ENCODE measurements at regions not wholly inside any gene's neighbourhood (a gene's known extent, or its start where the extent isn't known, plus 50 kb on each side); places are given as distances from the start of the nearest gene placed in this dataset.

DNA sequence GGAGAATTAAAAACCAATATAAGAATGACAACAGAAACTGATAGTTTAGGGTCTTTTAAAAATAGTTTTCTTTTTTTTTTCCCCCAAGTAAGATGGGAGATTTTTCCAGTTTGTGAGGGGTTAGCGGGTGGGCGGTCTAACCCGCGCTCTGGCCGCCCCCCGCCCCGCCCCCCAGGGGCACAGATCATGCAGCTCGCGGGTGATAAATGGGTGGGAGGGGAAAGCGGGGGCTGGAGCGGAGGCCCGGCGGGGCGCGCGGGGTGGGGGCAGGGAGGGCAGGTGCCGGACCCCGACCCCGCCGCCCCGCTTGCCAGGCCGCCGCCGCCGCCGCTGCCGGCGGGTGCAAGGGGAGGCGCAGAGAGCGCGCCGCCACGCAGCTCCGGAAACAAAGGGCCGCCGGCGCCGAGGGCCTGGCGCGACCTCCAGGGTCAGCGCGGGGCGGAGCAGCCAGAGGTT lies 60.1 kb upstream of the GSE1 start:
- DNase-seq: no peak

DNA sequence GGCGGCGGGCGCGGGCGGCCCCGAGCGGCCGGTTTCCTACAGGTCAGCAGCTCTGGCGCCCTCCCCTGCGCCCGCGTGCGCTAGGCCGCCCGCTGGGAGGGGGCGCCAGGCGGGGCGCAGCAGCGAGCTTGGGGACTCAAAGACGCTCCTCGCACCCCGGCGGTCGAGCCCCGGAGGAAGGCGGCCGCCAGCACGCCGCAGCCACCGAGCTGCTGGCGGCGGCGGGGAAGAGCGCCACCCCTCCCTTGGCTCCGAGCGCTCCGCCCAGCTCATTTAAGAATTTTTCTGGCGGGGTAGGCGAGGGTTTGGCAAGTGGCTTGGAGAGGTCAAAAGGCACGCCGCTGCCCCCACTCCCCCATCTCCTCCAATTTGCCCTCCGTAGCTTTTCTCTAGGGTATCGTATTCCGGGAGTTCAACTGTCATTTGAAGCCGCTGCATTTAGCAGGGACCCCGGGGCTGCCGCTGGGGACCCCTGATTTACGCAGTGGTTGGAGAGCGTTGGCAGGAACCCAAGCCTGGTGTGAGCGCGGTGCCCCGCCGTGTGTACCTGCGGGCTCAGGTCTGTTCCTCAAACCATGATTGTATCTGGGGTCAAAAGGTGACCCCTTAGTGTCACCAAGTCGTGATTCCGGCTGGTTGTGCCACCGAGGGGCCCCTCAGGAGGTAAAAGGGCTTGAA lies 59.5 kb upstream of the GSE1 start:
- DNase-seq: peak; percentile 30

DNA sequence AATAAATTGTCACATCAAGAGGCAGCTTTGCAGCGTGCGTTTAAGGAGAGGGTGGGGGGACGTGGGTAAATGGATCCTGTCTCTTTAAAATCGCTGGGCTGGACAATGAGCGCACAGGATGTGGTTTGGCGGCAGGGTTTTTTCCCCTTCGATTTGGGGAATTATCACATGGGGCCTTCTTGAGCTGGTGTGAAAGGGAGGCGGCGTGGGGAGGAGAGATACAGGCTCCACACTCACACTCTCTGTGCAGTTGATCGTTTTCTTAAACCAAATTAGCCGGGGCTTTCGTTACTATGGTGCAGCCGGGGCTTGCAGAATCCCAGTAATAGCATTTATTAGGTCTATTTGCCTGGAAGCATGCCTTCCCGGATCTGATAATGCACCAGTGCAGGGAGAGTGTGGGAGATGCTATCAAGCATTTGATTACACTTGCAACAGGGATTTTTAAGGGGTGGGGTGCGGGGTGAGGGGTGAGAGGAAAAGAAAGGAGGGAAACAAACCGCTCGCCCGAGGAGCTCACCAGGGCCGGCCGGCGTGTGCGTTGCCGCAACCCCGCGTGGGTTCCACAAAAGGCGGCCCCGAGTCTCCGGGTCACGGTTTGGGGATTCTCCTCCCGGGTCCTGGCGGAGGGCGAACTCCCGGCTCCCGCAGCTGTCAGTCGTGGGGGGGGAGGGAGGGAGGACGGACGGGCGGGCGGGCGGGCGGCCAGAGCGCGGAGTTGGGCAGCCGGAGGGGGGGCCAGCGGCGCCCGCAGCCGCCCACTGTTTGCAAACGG lies 58.8 kb upstream of the GSE1 start:
- DNase-seq: peak; percentile 59

DNA sequence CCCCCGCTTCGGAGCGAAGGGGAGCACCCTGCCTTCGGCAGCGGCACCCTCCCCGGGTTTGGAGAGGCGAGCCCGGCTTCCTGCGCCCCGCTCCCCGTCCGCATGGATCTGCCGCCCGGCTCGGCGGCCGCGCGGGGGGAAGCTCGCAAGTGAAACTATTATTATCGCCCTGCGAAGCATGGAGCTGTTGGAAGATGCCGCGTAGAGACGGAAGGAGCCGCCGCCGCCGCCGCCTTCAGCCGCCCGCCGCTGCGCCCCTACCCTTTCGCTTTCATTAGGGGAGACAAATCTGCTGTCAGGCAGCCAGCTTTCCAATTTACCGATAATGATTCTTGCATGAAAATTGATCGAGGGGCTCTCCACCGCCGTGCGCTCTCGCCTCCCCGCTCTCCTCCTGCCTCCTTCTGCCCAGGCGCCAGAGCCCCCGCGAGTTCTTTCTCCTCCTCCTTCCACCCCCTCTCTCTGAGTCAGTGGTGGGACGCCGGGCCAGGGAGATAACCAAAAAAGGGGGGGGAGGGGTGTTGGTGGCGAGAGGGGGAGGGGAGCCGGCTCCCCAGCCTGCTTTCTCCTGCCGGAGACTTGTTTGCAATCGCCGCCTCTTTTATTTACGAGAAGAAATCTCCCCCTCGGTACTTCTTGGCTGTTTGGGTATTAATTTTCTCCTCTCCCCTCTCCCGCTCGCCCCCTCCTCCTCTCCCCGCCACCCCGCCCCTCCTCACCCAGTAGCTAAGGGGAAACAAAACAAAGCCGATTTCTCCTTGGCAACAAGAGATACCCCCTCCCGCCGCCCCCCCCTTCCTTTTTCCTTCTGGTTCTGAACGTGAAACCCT lies 58.0 kb upstream of the GSE1 start:
- peak; percentile 55 for DNase-seq

DNA sequence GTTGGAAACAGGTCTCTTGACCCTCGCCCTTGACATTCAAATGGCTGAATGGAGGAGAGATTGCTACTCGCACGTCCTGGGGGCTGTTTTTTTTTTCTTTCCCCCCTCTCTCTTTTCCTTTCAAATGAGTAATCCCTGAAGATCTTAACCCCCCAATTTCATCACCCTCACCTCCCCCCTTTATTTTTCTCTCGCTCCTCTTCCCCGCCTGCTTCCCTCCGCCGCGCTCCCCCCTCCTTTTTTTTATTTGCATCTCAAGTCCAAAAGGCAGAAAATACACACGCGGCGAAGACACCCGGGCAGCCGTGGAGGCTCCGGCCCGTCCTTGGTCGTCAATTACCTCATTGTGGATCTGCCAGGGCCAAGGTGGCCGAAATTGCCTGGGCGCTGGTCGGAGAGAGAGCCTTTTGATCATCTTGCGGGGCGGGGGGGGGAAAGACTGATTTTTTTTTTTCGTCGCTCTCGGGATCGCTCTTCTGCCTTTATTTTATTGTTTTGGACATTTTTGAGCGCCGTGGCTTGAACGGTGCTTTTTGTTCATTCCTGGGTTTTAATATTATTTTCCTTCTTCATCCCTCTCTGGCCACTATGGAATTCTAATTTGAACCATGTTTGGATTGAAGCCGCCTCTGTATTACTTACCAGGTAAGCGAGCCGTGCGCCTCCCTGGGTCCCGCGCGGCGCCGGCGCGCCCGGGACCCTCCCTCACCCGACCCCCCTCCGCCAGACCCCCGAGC lies 57.2 kb upstream of the GSE1 start:
- DNase-seq: no peak

DNA sequence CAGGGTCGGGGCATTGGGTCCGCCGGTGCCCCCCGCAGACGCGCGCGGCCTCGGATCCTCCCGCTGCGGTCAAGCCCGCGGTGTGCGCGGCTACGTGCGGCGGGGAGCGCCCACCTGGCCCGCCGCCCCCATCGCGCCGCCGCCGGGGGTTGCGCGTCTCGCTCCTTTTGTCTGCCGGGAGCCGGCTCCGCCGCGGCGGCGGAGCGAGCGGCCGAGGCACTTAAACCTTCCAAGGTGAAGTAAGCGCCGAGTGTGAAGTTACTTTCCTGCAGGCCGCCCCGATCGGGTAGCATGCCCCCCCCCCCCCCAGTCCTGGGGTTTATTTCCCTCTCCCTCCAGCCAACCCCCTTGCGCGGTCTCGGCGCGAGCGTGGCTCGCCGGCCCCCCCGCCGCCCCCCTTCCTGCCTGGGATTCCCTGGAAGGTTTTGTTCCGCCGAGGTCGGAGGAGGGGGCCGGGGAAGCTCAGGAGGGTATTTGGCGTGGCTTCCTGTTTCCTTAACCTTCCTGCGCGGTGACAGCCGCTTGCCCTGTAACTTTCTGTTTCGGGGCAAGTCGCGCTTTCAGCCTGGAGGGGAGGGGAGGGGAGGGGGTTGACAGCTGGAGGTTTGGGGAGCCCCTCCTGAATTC lies 56.6 kb upstream of the GSE1 start:
- peak; percentile 57 for DNase-seq

DNA sequence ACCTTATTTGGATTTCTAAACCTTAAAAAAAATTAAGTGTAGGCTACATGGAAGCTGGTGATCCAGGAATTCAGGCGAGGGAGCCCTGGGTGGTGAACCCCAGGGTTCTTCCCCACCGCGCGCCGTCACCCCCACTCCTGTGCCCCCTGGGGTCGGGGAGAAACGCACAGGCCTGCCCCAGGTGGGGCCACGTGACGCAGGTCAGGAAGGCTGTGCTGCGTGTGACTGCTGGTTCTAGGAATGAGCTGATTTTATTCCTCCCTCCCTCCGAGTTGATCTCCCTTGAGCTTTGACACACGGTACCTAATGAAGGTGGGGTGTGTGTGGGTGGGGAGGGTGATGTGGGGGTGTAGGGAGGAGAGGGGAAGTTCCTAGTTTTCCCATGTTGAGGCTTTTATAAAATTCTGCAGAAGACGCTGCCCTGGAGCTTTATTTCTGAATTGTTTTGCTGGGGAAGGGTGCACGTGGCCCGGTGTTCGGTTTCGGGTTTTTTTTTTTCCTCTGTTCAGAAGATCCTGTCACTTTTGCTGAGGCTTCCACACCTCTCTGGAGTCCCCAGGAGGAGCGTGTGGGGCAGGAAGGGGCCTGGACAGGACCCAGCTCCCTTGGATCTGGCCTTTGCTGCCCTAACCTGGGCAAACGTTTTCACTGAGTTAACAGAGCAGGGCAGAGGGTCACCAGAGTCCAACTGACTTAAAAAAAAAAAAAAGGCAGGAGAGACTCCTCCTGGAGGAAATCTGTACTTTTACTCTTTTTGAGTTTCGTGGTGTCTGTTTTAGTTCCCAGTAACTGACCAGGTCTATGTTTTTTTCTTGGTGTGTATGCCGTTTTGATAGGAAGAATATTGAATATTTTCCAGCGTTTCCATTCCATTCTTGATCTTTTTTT lies 55.8 kb upstream of the GSE1 start:
- DNase-seq: peak; percentile 43

DNA sequence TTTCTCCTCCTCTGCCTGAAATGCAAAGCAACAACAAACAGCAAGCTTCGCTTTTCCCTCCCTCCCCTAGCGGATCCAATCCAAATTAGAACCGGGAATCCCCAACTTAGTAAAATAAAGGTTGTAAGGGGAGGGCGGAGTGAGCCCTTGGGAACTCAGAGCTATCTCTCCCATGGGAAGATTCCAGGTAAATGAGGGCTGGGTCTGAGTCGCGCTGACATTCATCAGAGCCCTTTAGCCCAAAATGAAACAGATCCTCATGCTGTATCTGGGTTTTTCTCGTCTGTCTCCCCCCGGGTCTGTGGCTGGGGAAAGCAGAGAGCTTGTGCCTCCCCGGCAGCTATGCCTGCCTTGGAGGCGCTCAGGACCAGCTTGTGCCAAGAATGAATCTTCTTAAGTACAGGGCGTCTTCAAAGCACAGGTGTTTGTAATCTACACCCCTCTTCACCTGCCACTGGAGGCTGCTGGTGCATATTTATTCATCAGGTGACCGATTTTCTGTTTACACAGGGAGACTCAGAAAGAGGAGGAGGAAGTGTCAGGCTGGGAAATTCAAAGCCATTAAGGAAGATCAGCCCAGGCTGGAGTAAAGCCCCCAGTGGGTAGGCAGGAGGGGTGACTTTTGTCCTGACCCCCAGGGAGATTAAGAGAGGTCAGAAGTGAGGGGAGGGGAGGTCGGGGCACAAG lies 55.0 kb upstream of the GSE1 start:
- DNase-seq: no peak

DNA sequence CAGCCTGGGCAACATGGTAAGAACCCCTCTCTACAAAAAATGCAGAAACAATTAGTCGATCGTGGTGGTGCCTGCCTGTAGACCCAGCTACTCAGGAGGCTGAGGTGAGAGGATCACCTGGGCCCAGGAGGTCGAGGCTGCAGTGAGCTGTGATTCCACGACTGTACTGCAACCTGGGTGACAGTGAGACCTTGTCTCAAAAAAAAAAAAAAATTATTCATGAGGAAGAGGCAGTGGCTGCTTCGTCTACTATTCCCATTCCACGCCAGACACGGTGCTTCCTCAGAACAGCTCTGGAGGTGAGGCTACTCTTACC lies 52.2 kb upstream of the GSE1 start:
- no peak for DNase-seq

DNA sequence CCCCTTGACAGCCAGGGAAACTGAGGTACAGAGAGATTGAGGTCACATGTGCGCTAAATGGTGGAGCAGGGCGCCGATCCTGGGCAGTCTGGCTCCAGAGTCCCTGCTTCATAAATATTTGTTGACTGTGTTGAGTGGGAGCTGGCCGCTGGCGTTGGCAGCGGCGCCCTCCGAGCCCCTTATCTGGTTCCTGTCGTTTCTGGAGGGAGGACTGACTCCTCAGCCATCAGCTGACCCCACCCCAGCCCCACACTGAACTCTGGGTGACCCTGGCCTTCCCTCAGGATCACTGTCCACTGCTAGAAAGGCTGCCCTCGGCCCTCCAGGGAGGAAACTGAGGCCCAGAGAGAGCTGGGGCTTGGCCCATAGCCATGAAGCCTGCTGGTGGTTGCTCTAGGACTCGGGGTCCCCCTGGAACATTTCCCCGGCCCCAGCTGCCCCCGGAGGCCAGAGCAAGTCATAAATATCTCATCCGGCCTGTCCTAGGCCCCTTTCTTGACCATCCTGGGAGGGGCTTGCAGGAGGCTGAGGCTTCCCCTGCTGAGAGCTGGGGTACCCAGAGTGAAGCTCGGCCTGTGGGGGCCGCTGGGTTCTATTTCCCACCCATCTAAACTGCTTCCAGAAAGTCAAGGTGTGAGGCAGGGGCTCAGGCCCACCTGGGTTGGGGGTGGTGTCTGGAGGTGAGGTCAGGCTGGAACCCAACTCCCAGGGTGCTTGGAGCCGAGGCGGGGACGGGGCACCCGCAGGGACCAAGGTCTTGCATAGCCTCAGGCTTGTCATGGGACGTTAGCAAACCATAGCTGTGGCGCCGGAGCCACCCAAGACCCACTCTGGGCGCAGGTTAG lies 51.7 kb upstream of the GSE1 start:
- no peak for DNase-seq

DNA sequence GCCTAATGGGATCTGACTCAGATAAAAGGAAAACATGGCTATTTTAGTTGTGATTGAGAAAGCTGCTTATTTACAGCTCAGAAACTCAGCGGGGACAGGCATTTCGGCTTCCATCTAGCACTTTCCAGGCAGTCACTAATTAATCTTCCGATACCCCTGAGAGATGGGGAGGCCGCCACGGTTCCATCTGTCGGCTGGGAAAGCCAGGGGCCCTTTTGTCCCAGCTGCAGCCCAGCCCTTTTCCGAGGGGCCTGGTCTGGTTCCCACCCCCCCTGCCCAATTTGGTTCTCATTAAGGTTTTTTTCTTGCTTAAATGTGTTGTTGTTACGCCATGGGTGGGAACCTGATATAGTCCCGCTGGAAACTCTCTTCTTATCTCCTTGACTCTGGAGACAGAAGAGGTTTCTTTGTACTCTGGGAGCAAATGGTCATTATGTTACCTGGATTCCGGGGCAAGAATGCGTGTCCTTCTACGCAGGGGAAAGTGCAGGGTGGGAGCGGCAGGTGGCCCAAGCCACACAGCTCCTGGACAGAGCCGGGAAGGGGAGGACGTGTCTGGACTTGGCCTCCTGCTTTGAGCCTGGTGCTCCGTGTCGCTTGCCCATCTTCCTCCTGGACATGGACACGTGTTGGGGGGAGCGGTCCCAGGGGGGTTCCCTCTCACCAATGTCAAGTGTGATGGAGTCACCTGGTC lies 50.9 kb upstream of the GSE1 start:
- DNase-seq: no peak

DNA sequence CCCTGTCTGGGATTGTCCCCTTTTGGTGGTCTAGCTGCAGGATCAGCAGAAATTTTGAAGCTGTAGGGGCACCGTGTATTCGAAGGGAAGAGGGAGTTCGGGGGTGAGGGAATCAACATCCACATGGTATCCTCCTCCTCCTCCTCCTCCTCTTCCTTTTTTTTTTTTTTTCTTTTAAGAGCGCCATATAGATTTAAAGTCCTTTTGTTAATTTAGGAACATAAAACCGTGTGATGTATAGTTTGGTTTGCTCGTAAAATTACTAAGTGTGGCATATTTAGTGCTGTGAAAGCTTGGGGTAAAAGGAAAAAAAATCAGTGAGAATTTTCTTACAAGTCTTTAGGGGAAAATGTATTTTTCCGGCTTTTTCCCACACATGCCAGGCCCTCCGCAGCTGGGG lies 50.1 kb upstream of the GSE1 start:
- no peak for DNase-seq
